UCSD-AML1 (cell line): ENCODE measurements at regions not wholly inside any gene's neighbourhood (a gene's known extent, or its start where the extent isn't known, plus 50 kb on each side); places are given as distances from the start of the nearest gene placed in this dataset.

Source experiments
- DNase-seq: peaks from one replicate; lab custom pipeline; 2025; ENCODE audit not compliant: unreplicated experiment; lab: John Stamatoyannopoulos, UW

GRCh38 chr16:63982741-63983140, 1139.1 kb downstream of the CDH11 start:
- no peak for DNase-seq

DNA sequence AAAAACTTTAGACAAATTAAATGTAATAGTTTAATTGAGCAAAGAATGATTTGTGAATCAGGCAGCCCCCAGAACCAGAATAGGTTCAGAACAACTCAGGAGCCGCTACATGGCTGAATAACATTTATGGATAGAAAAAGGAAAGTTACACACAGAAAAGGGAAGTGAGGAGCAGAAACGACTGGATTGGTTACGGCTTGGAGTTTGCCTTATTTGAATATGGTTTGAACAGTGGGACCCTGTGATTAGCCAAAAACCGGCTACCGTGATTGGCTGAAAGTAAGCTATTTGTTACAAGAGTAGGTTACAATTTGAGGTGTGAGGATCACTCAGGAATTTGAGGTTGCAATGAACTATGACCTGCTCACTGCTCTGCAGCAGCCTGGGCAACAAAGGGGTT, 1139.8 kb downstream of the CDH11 start:
- no peak for DNase-seq

DNA sequence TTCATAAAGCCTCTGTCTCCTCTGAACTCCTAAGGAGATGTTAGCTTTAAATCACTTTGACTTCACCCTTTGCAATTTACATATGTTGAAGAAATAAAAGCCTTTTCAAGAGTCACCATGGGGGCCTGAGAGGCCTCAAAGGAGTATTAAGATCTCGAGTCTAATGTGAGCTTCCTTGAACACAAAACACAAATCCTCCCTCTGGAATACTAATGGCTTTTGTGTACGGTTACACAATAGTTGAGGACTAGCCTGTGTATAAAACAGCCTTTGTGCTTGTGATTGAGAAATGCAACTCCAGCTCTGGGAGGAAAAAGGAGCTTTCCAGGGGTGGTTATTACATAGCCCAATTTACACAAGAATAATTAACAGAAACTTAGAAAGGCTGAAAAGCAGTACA, 1140.2 kb downstream of the CDH11 start:
- DNase-seq: no peak

- DNase-seq: no peak
Observed at GRCh38 chr16:63980763-63981162, 1141.1 kb downstream of the CDH11 start.

GRCh38 chr16:63978240-63978639, 1143.6 kb downstream of the CDH11 start:
- DNase-seq: no peak

DNA sequence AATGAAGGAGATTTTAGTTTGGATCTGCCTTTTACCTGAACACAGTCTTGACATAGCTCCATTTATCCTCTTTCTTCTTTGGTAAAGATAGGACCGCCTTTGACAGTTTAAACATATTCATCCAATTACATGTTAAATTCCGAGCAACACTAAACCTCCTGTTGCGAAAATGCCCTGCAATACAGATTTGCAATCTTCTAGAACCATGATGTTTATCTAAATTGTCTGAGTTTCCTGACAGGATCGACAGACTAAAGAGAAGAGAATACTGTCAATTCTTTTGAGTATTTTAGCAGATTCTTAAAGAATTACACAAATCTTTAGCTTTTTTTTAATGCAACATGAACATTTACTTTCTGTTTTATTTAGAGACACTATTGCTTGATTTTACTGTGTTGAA, 1145.5 kb downstream of the CDH11 start:
- DNase-seq: no peak

- no peak for DNase-seq
Observed at GRCh38 chr16:63975669-63976068, 1146.2 kb downstream of the CDH11 start.

DNA sequence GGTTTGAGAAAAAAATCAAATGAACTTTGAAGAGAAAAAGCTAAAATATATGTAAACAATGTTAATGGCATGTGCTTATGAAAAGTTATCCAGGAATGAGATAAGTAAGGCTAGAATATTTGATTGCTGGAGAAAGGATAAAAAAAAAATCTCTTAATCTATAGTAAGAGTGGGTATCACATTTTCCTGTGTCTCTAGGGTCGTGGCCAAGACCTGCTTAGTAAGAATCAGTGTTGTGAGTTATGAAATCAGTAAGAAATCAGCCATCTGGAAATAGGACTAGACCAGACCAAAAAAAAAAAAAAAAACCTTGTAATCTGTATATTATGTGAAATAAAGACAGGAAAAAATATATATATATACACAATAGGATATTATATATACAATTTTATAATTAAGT, 1153.9 kb downstream of the CDH11 start:
- DNase-seq: no peak

DNA sequence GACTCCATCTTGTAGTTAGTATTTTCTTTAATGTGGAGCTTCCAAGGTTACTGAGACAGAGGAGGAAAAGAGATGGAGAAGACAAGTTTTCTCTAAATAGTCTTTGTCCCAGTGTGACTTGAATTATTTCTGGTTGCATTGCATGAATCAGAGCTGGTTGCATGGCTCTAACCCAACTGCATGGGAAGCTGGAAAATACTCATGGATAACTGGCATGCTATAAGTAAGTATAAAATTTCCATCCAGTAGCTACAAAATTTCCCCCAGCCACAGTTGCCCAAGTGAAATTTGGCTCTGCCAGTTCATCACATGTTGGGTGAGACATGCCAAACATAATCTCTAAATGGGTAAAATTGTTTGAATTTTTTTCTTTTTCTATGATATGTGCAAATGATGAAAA, 1161.5 kb downstream of the CDH11 start:
- DNase-seq: no peak

GRCh38 chr16:63947022-63947421, 1174.8 kb downstream of the CDH11 start:
- no peak for DNase-seq

- no peak for DNase-seq
Observed at GRCh38 chr16:63945806-63946205, 1176.1 kb downstream of the CDH11 start.

- no peak for DNase-seq
Observed at GRCh38 chr16:63943566-63943965, 1178.3 kb downstream of the CDH11 start.

GRCh38 chr16:63938661-63939060, 1183.2 kb downstream of the CDH11 start:
- DNase-seq: no peak

DNA sequence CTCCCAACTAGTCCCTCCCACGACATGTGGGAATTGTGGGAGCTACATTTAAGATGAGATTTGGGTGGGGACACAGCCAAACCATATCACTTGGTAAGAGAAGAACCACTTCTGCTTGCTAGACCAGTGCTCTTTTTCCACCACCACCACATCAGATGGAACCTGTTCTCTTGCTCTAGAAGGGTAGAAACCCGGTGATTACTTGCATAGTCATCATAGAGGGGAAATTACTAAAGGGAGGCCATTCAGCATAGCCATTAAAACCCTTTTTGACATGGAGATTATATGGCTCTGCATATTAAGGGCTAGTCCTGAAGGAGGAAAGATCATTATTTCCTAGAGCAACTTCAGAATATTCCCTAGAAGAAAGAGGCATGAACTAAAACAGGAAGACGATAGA, 1188.0 kb downstream of the CDH11 start:
- DNase-seq: no peak

DNA sequence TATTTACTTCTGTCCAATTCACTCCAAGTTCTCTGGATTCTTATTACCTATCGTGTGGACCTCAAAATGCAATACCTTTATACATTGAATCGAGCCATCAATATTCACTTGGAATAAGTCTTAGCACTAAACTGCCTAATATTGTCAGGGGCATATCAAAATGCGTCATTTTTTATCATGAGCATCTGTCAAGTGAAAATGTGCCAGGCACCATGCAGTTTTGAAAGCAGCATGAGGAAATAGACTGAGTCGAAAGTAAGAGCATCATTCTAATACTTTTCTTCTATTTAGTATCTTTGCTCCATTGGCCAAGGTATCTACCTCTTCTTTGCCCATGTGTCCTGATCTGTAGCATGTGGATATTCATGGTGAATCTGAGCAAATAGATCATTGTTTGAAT, 1193.4 kb downstream of the CDH11 start:
- DNase-seq: no peak

- DNase-seq: no peak
Observed at GRCh38 chr16:63925221-63925620, 1196.6 kb downstream of the CDH11 start.

GRCh38 chr16:63922560-63922959, 1199.3 kb downstream of the CDH11 start:
- DNase-seq: no peak

DNA sequence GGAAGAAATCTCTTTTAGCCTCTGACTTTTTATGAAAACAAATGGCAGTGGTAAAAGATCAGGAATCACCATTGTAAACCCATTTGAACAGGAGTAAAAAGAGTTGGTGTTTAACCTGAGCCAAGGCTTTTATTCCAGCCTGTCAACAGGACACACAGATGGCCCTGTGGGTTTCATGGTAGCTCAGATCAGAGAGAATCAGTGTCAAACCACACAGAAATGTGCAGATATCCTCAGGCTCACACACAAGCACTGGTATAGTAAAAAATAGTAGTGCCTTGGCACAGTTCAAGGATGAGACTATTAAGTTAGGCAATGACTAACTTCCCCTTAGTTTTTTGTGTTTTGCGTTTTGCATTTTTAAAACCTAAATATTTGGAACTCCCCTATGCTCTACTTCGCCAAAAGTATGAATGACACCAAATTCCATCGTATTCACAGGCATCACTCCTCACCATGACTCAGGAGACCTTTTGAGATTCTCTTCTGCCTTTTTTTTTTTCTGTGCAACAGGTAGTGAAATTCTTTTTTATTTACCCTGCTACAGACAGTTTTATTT, 1200.0 kb downstream of the CDH11 start:
- no peak for DNase-seq

DNA sequence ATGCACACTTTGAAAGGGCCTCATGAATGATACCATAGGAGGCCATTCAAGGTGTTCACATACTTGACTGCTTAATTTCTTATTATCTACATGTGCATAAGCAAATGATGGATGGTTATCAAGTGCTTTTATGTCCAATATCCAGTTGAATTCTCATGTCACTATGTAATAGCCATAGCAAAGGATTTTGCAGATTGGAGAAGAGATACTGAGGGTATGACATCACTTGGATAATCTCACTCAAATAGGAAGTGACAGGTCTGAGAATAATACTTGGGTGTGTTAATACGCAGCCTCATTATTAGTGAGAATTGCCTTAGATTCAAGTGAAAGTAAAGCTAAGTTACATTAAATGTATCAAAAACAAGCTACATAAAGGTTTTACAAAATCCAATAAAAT, 1208.6 kb downstream of the CDH11 start:
- DNase-seq: no peak

DNA sequence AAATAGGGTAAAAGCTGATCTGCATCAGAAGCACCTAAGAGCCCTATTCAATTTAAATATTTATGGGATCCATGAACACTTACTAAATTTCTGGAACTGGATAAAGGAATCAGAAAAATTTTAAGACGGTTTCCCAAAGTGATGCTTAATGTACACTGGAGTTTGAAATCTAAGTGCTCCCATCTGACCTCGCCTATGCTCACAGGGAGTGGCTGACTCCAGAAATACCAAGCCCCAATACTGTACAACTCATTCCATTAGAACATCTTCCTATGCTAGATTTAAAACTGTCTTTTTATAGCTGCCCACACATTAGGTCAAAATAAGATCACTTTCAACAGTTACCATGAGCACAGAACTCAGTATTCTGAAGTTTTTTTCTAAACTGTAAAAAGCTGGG, 1214.6 kb downstream of the CDH11 start:
- no peak for DNase-seq

GRCh38 chr16:63904930-63905329, 1216.9 kb downstream of the CDH11 start:
- DNase-seq: no peak

GRCh38 chr16:63904182-63904581, 1217.7 kb downstream of the CDH11 start:
- no peak for DNase-seq

DNA sequence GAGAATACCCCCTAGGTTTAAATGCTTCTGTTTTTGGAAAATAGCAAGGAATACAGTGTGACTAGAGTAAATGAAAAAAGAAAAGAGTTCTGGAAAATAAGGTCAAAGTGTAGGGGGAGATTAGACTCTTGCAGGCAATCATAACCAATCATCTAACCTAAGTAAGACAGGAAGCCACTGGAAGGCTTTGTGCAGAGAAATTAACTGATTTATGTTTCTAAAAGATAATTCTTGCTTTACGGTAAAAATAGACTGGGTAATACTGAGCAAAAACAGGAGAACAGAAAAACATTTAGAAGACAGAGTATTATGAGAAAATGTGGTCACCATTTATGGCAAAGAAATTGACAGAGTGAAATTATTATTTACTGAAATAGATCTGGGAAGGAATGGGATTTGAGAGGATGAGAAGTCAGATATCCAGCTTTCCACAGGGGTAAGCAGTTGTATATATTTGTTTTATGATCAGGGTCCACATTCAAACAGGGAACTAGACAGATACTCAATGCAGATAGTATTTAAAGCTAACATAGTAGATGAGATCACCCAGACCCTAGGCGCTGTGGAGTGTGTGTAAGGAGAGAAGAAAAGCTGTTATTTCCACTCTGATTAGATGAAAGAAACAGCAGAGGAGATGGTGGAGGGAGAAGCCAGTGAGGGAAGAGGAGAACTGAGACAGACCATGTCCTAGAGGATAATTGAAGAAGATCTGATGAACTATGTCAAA, 1225.3 kb downstream of the CDH11 start:
- DNase-seq: no peak
